ENCODE measurements at regions not wholly inside any gene's neighbourhood (a gene's known extent, or its start where the extent isn't known, plus 50 kb on each side); places are given as distances from the start of the nearest gene placed in this dataset.

DNA sequence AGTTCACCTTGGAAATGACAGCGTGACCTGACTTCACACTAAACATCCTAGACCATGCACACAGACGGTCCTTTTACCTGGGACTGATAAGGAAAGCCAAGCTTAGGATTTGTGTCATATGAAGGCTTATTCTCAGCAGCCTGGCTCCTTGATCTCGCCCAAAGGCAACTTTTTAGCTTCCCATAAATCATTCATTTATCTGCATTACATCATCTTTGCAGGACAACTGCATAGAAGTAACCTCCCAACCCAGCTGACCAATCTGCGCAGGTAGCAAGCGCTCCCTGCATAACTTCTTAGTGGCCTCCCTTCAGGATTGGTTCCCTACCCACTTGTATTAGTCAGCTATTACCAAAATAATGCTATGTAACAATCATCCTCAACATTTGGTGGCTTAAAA lies 389.9 kb upstream of the PROK2 start:
- TF ChIP-seq, protein P1, sequence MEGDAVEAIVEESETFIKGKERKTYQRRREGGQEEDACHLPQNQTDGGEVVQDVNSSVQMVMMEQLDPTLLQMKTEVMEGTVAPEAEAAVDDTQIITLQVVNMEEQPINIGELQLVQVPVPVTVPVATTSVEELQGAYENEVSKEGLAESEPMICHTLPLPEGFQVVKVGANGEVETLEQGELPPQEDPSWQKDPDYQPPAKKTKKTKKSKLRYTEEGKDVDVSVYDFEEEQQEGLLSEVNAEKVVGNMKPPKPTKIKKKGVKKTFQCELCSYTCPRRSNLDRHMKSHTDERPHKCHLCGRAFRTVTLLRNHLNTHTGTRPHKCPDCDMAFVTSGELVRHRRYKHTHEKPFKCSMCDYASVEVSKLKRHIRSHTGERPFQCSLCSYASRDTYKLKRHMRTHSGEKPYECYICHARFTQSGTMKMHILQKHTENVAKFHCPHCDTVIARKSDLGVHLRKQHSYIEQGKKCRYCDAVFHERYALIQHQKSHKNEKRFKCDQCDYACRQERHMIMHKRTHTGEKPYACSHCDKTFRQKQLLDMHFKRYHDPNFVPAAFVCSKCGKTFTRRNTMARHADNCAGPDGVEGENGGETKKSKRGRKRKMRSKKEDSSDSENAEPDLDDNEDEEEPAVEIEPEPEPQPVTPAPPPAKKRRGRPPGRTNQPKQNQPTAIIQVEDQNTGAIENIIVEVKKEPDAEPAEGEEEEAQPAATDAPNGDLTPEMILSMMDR (IDR thresholded peaks at IDR 0.05; ENCODE audit: low read depth, low read length), result no peak
- TF ChIP-seq POLR2A (IDR thresholded peaks at IDR 0.05; ENCODE audit: extremely low read depth, insufficient read length), result no peak
